Keratinocyte (primary cell): ENCODE measurements at regions not wholly inside any gene's neighbourhood (a gene's known extent, or its start where the extent isn't known, plus 50 kb on each side); places are given as distances from the start of the nearest gene placed in this dataset.

Experiments used
- CTCF ChIP-seq, 3 experiments: IDR thresholded peaks in 1 of 3; conservative IDR thresholded peaks in 1 of 3; optimal IDR thresholded peaks in 1 of 3; 2 replicates in 2 of 3; 3 replicates in 1 of 3; pipeline versions ENCODE3 to v1.5.1; 2011; ENCODE audit warnings: low read length in 3 of 3, mild to moderate bottlenecking in 3 of 3, moderate library complexity in 2 of 3, control low read depth in 1 of 3, inconsistent platforms in 1 of 3; ENCODE audit not compliant: insufficient read depth in 2 of 3; ENCODE audit errors: extremely low read depth in 1 of 3
- EZH2 ChIP-seq: IDR thresholded peaks from one replicate; pipeline ENCODE4 v1.6.1; 2012; ENCODE audit warnings: inconsistent platforms, mild to moderate bottlenecking, low read length, moderate library complexity

GRCh38 chr12:3438401-3438800, 52.6 kb upstream of the PRMT8 start:
- TF ChIP-seq EZH2 (no peak), CTCF (optimal IDR thresholded peaks at IDR 0.05 in 1 of 3, IDR thresholded peaks at IDR 0.05 in 1 of 3, conservative IDR thresholded peaks at IDR 0.05 in 1 of 3; ENCODE audit: extremely low read depth in 1 of 3, insufficient read depth in 2 of 3, low read length in 3 of 3) (no peak)
